Activated T-helper 1 cell treated with anti-CD3 and anti-CD28 coated beads, Interleukin-12 subunit alpha, Interleukin-12 subunit beta, Interleukin-2, Interleukin-4 antibody, amounts not matched to agents 30 ng/mL and 10 ng/mL and 1 ng/mL, durations not matched to agents 14 hours and 24 hours and 36 hours (primary cell): ENCODE measurements at regions not wholly inside any gene's neighbourhood (a gene's known extent, or its start where the extent isn't known, plus 50 kb on each side); places are given as distances from the start of the nearest gene placed in this dataset.

ENCODE experiments used
- DNase-seq: peaks from one replicate; pipeline ENCODE4 v3.0.0; 2021; ENCODE audit warnings: low spot score
- H3K27ac Mint-ChIP-seq: one replicate; pipeline ENCODE4 v1.8.0; 2021; ENCODE audit warnings: mild to moderate bottlenecking, mixed read lengths
- H3K27me3 Mint-ChIP-seq: one replicate; pipeline ENCODE4 v1.8.0; 2022; ENCODE audit warnings: mild to moderate bottlenecking, moderate library complexity, mixed read lengths; ENCODE audit not compliant: insufficient read depth
- H3K36me3 Mint-ChIP-seq: one replicate; pipeline ENCODE4 v1.8.0; 2021; ENCODE audit warnings: low read depth, mixed read lengths
- H3K4me1 Mint-ChIP-seq: one replicate; pipeline ENCODE4 v1.8.0; 2021; ENCODE audit warnings: low read depth, mixed read lengths
- H3K4me3 Mint-ChIP-seq: one replicate; pipeline ENCODE4 v1.8.0; 2021; ENCODE audit warnings: mild to moderate bottlenecking, moderate library complexity, mixed read lengths
- H3K9me3 Mint-ChIP-seq: one replicate; pipeline ENCODE4 v1.8.0; 2021; ENCODE audit warnings: mixed read lengths
- intact Hi-C: fragments of 100-400 bp; cut with micrococcal nuclease; formaldehyde crosslinking; loops from one replicate; pipeline ENCODE4 v1.15.1; 2024

- no peaks in the 10 kb centered on the region for H3K4me1 Mint-ChIP-seq
- intact Hi-C loops, result no loop called here
These were observed 64.6 kb upstream of the SPAG17 start for GRCh38 chr1:118249641-118250040.

GRCh38 chr1:118247593-118247992 lies 62.6 kb upstream of the SPAG17 start:
- Mint-ChIP-seq H3K4me1 (no peaks in the 10 kb centered on the region), H3K27ac (no peak overlapping the region), H3K27me3 (no peaks in the 10 kb centered on the region), H3K4me3 (no peak overlapping the region), H3K9me3 (no peaks in the 10 kb centered on the region), H3K36me3 (no peaks in the 10 kb centered on the region)
- intact Hi-C loops, result no loop called here
- DNase-seq, result no peak

More at GRCh38 chr1:118249641-118250040, 64.6 kb upstream of the SPAG17 start:
- H3K27ac Mint-ChIP-seq, result no peak overlapping the region
- H3K4me3 Mint-ChIP-seq, result no peak overlapping the region
- DNase-seq, result no peak
- no peaks in the 10 kb centered on the region for H3K36me3 Mint-ChIP-seq
- H3K9me3 Mint-ChIP-seq, result no peaks in the 10 kb centered on the region
- no peaks in the 10 kb centered on the region for H3K27me3 Mint-ChIP-seq

GRCh38 chr1:118246646-118247045 lies 61.6 kb upstream of the SPAG17 start:
- no peak overlapping the region for H3K27ac Mint-ChIP-seq
- no peaks in the 10 kb centered on the region for H3K27me3 Mint-ChIP-seq
- no peaks in the 10 kb centered on the region for H3K36me3 Mint-ChIP-seq
- intact Hi-C loops, result no loop called here
- no peaks in the 10 kb centered on the region for H3K9me3 Mint-ChIP-seq
- no peaks in the 10 kb centered on the region for H3K4me1 Mint-ChIP-seq
- H3K4me3 Mint-ChIP-seq, result no peak overlapping the region
- no peak for DNase-seq

- intact Hi-C loops, result no loop called here
- Mint-ChIP-seq H3K27ac (no peak overlapping the region), H3K4me1 (no peaks in the 10 kb centered on the region), H3K27me3 (no peaks in the 10 kb centered on the region), H3K9me3 (peaks cover 9% of the 10 kb centered on the region), H3K4me3 (no peak overlapping the region), H3K36me3 (no peaks in the 10 kb centered on the region)
- DNase-seq, result no peak
These were observed 59.2 kb upstream of the SPAG17 start for GRCh38 chr1:118244194-118244593.

- no peak for DNase-seq
- no peaks in the 10 kb centered on the region for H3K36me3 Mint-ChIP-seq
- H3K27ac Mint-ChIP-seq, result no peak overlapping the region
- no peaks in the 10 kb centered on the region for H3K4me1 Mint-ChIP-seq
- intact Hi-C loops, result no loop called here
- no peaks in the 10 kb centered on the region for H3K27me3 Mint-ChIP-seq
- no peak overlapping the region for H3K4me3 Mint-ChIP-seq
- peaks cover 11% of the 10 kb centered on the region for H3K9me3 Mint-ChIP-seq
These were observed 58.2 kb upstream of the SPAG17 start for GRCh38 chr1:118243269-118243668.
